ENCODE measurements at regions not wholly inside any gene's neighbourhood (a gene's known extent, or its start where the extent isn't known, plus 50 kb on each side); places are given as distances from the start of the nearest gene placed in this dataset.

DNA sequence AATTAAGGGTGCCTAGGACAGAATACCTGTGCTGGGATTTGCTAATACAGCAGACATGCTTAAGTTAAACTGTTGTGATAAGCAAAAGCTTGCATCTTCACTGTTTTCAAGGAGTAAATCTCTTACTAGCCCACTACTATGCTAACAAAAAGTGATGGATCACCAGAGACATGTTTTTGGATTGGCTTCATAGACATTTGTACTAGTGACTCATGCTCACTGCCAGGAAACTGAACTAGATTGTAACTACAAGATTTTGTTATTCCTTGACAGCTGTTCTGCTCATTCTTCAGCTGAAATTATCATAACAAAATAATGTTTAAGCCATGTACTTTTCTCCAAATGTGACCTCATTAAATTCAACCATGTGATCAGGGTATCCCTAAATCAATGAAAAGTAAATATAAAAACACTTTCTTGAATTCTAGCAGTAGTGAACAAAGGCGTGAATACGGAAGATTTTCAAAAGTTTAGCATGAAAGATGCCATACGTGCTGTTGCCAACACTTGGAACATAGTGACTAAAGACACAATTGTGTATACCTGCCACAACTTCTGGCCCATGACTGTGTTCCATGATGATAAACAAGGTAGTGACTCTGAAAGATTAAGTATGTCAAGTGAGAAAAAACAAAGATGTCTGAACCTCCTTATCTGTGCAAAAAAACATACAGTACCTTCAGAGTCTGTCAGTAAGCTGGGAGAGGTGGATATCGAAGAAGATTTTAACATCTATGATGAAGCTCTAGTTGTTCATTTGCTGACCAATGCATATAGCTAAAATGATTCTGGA lies 154.0 kb downstream of the BTC start:
- H3K4me3 Mint-ChIP-seq = no peak overlapping the region
- TF ChIP-seq, protein P1, sequence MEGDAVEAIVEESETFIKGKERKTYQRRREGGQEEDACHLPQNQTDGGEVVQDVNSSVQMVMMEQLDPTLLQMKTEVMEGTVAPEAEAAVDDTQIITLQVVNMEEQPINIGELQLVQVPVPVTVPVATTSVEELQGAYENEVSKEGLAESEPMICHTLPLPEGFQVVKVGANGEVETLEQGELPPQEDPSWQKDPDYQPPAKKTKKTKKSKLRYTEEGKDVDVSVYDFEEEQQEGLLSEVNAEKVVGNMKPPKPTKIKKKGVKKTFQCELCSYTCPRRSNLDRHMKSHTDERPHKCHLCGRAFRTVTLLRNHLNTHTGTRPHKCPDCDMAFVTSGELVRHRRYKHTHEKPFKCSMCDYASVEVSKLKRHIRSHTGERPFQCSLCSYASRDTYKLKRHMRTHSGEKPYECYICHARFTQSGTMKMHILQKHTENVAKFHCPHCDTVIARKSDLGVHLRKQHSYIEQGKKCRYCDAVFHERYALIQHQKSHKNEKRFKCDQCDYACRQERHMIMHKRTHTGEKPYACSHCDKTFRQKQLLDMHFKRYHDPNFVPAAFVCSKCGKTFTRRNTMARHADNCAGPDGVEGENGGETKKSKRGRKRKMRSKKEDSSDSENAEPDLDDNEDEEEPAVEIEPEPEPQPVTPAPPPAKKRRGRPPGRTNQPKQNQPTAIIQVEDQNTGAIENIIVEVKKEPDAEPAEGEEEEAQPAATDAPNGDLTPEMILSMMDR (IDR thresholded peaks at IDR 0.05) = no peak
- no peak overlapping the region for H3K27ac Mint-ChIP-seq
- peaks cover 6% of the 10 kb centered on the region; the same call in 1 of the 2 replicates for H3K27me3 Mint-ChIP-seq (ENCODE audit: insufficient read depth)
- peak; percentile 34 for DNase-seq
- H3K36me3 Mint-ChIP-seq (ENCODE audit: low read depth) = peaks cover 4% of the 10 kb centered on the region; the same call in 1 of the 2 replicates
- H3K9me3 Mint-ChIP-seq = peaks cover 4% of the 10 kb centered on the region
- peaks cover 11% of the 10 kb centered on the region for H3K4me1 Mint-ChIP-seq (ENCODE audit: low read depth)

DNA sequence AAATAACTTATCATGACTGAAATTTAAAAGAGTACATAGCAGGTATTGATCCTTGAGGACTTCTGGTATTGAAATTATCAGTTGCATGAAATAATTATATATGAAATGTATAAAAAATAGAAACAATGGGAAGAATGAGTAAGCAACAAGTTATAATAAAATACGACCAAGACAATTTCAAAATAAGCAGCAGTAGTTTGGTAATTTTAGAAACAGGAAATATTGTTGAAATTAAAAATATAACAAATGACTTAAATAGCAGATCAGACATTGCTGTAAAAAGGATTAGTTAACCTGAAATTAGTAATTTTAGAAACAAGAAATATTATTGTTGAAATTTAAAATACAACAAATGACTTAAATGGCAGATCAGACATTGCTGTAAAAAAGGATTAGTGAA lies 152.3 kb downstream of the BTC start:
- H3K27me3 Mint-ChIP-seq (ENCODE audit: insufficient read depth) = peaks cover 5% of the 10 kb centered on the region; the same call in 1 of the 2 replicates
- peaks cover 5% of the 10 kb centered on the region; the same call in 1 of the 2 replicates for H3K36me3 Mint-ChIP-seq (ENCODE audit: low read depth)
- H3K4me1 Mint-ChIP-seq (ENCODE audit: low read depth) = peaks cover 11% of the 10 kb centered on the region
- TF ChIP-seq, protein P1 (IDR thresholded peaks at IDR 0.05) = no peak
- H3K4me3 Mint-ChIP-seq = no peak overlapping the region
- peaks cover 4% of the 10 kb centered on the region for H3K9me3 Mint-ChIP-seq
- H3K27ac Mint-ChIP-seq = no peak overlapping the region
- no peak for DNase-seq

DNA sequence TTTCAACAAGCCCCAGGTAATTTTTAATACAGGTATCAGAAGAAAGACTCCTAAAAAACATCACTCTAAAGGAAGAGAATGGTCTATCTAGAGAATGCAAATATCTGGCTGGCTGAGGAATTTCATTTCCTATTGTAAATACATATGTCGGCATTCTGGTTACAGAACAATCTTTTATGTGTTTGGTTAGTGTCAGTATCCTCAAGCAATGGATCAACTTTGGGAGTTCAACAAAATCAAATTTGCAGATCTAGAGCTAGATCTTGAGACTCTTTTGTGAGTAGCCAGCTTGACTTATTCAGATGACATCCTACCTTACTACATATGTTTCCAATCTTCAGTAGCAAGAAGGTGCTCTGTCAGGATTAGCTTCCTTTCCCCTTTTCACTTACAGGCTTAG lies 145.1 kb downstream of the BTC start:
- Mint-ChIP-seq H3K4me1 (ENCODE audit: low read depth) (peaks cover 4% of the 10 kb centered on the region), H3K27me3 (ENCODE audit: insufficient read depth) (peaks cover 14% of the 10 kb centered on the region; the same call in 1 of the 2 replicates), H3K36me3 (ENCODE audit: low read depth) (peaks cover 5% of the 10 kb centered on the region; the same call in 1 of the 2 replicates), H3K4me3 (no peak overlapping the region), H3K9me3 (peaks cover 4% of the 10 kb centered on the region), H3K27ac (no peak overlapping the region)
- DNase-seq = no peak
- TF ChIP-seq, protein P1 (IDR thresholded peaks at IDR 0.05) = no peak

DNA sequence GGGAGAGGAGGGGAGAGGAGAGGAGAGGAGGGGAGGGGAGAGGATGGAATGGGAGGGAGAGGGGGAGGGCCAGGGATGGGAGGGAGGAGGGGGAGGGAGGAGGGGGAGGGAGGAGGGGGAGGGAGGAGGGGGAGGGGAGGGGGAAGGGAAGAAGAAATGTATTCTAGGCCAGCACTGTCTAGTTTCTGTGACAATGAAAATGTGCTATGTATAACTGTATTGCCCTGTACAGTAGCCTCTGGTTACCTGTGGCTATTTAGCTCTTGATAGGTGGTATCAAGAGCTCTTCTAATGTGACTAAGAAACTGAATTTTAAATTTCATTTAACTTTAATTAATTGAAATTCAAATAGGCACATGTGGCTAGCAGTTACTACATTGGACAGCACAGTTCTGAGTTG lies 143.1 kb downstream of the BTC start:
- Mint-ChIP-seq H3K4me3 (no peak overlapping the region), H3K9me3 (no peaks in the 10 kb centered on the region), H3K27ac (no peak overlapping the region), H3K27me3 (ENCODE audit: insufficient read depth) (peaks cover 13% of the 10 kb centered on the region; the same call in 1 of the 2 replicates), H3K4me1 (ENCODE audit: low read depth) (peaks cover 11% of the 10 kb centered on the region), H3K36me3 (ENCODE audit: low read depth) (peaks cover 7% of the 10 kb centered on the region; the same call in 1 of the 2 replicates)
- TF ChIP-seq, protein P1 (IDR thresholded peaks at IDR 0.05) = no peak
- DNase-seq = no peak

DNA sequence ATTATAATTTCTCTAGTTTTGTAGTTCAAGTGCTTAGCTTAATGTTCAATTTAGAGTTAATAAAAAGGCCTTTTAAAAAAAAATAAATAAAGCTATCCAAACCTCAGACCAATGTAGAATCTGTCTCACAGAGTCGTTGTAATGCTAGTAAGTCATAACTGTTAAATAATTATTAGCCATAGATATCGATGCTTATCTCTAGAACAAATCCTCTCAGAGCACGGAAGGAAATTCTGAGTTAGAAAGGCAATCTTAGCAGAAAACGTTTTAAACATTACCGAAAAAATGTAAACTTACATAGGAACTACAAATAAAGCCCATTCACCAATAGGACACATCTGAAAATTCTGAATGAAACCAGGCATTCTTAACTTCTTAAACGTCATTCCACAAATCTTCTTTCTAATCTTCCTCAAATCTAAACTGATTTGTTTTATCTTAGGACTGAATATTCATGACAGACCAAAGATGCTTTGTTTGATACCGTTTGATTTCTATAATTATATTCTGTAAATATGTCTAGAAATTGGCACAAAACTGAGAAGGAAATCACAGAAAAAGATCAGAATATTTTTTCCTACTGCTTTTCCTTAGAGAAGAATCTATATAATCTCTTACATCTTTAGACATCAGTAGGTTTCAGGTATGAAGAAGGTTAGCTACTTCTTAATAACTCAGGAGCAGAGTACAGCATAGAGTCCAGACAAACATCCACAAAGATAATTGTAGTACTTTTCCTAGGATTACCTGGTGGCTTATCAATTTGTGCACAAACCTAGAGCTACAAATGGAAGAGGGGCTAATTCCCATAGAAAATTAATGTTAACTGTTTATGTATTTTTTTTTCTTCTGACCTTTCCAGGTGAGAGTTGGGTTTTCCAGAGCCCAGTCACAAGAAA lies 140.7 kb downstream of the BTC start:
- Mint-ChIP-seq H3K9me3 (no peaks in the 10 kb centered on the region), H3K4me3 (no peak overlapping the region), H3K36me3 (ENCODE audit: low read depth) (peaks cover 7% of the 10 kb centered on the region; the same call in 1 of the 2 replicates), H3K4me1 (ENCODE audit: low read depth) (peaks cover 11% of the 10 kb centered on the region), H3K27ac (no peak overlapping the region), H3K27me3 (ENCODE audit: insufficient read depth) (peaks cover 11% of the 10 kb centered on the region; the same call in 1 of the 2 replicates)
- TF ChIP-seq, protein P1 (IDR thresholded peaks at IDR 0.05) = no peak
- DNase-seq = no peak
